ENCODE measurements at regions not wholly inside any gene's neighbourhood (a gene's known extent, or its start where the extent isn't known, plus 50 kb on each side); places are given as distances from the start of the nearest gene placed in this dataset.

GRCh38 chr6:44528370-44528644, 140.8 kb downstream of the CDC5L start:
- no peak overlapping the region for H3K4me3 ChIP-seq (ENCODE audit: low read depth, low read length)
- H3K9me3 ChIP-seq (ENCODE audit: control insufficient read depth in 2 of 2, low read length in 2 of 2), result no peaks in the 10 kb centered on the region
- no peaks in the 10 kb centered on the region for H3K36me3 Mint-ChIP-seq
- H3K27me3 ChIP-seq (ENCODE audit: control insufficient read depth, insufficient read depth, low read length), result no peaks in the 10 kb centered on the region
- ATAC-seq (ENCODE audit: low read depth in 2 of 2) (no peak), DNase-seq (no peak)
- no peak overlapping the region for H3K27ac ChIP-seq (ENCODE audit: insufficient read depth, low read length, poor library complexity, severe bottlenecking)
- peaks cover 0 to 5% (median 0%) of the 10 kb centered on the region in 7 donors for H3K9me3 Mint-ChIP-seq
- H3K36me3 ChIP-seq (ENCODE audit: control insufficient read depth, insufficient read depth, low read length), result no peaks in the 10 kb centered on the region
- H3K4me1 Mint-ChIP-seq, result peaks cover 0 to 13% (median 4%) of the 10 kb centered on the region in 4 donors
- H3K4me3 Mint-ChIP-seq, result no peak overlapping the region
- no peaks in the 10 kb centered on the region for H3K4me1 ChIP-seq (ENCODE audit: control insufficient read depth, insufficient read depth, low read length, poor library complexity, severe bottlenecking)
- peak overlapping the region in 1 of 3 donors; percentile 21 for H3K27ac Mint-ChIP-seq
- peaks cover 7% of the 10 kb centered on the region for H3K27me3 Mint-ChIP-seq

GRCh38 chr6:44528716-44529115, 141.2 kb downstream of the CDC5L start:
- peaks cover 0 to 13% (median 4%) of the 10 kb centered on the region in 4 donors for H3K4me1 Mint-ChIP-seq
- H3K36me3 Mint-ChIP-seq, result no peaks in the 10 kb centered on the region
- no peak overlapping the region for H3K27ac Mint-ChIP-seq
- no peaks in the 10 kb centered on the region for H3K9me3 ChIP-seq (ENCODE audit: control insufficient read depth in 2 of 2, low read length in 2 of 2)
- no peak overlapping the region for H3K4me3 ChIP-seq (ENCODE audit: low read depth, low read length)
- no peak overlapping the region for H3K27ac ChIP-seq (ENCODE audit: insufficient read depth, low read length, poor library complexity, severe bottlenecking)
- H3K9me3 Mint-ChIP-seq, result peaks cover 0 to 5% (median 0%) of the 10 kb centered on the region in 7 donors
- H3K36me3 ChIP-seq (ENCODE audit: control insufficient read depth, insufficient read depth, low read length), result no peaks in the 10 kb centered on the region
- ATAC-seq (ENCODE audit: low read depth in 2 of 2) (no peak), DNase-seq (no peak)
- no peaks in the 10 kb centered on the region for H3K4me1 ChIP-seq (ENCODE audit: control insufficient read depth, insufficient read depth, low read length, poor library complexity, severe bottlenecking)
- H3K27me3 ChIP-seq (ENCODE audit: control insufficient read depth, insufficient read depth, low read length), result no peaks in the 10 kb centered on the region
- H3K4me3 Mint-ChIP-seq, result no peak overlapping the region
- H3K27me3 Mint-ChIP-seq, result peaks cover 6% of the 10 kb centered on the region

- Mint-ChIP-seq H3K4me3 (no peak overlapping the region), H3K27ac (no peak overlapping the region), H3K27me3 (no peaks in the 10 kb centered on the region), H3K4me1 (peaks cover 0 to 13% (median 4%) of the 10 kb centered on the region in 4 donors), H3K9me3 (peaks cover 0 to 5% (median 0%) of the 10 kb centered on the region in 7 donors), H3K36me3 (no peaks in the 10 kb centered on the region)
- ATAC-seq (ENCODE audit: low read depth in 2 of 2) (no peak), DNase-seq (no peak)
- H3K27me3 ChIP-seq (ENCODE audit: control insufficient read depth, insufficient read depth, low read length), result no peaks in the 10 kb centered on the region
- no peak overlapping the region for H3K27ac ChIP-seq (ENCODE audit: insufficient read depth, low read length, poor library complexity, severe bottlenecking)
- H3K9me3 ChIP-seq (ENCODE audit: control insufficient read depth in 2 of 2, low read length in 2 of 2), result no peaks in the 10 kb centered on the region
- no peaks in the 10 kb centered on the region for H3K4me1 ChIP-seq (ENCODE audit: control insufficient read depth, insufficient read depth, low read length, poor library complexity, severe bottlenecking)
- no peaks in the 10 kb centered on the region for H3K36me3 ChIP-seq (ENCODE audit: control insufficient read depth, insufficient read depth, low read length)
- no peak overlapping the region for H3K4me3 ChIP-seq (ENCODE audit: low read depth, low read length)
Observed at GRCh38 chr6:44529146-44529905, 141.8 kb downstream of the CDC5L start.

- no peaks in the 10 kb centered on the region for H3K9me3 ChIP-seq (ENCODE audit: control insufficient read depth in 2 of 2, low read length in 2 of 2)
- DNase-seq (no peak), ATAC-seq (ENCODE audit: low read depth in 2 of 2) (no peak)
- Mint-ChIP-seq H3K27me3 (no peaks in the 10 kb centered on the region), H3K4me1 (peaks cover 0 to 6% (median 4%) of the 10 kb centered on the region in 4 donors), H3K36me3 (no peaks in the 10 kb centered on the region), H3K9me3 (peaks cover 0 to 4% (median 0%) of the 10 kb centered on the region in 7 donors), H3K27ac (no peak overlapping the region), H3K4me3 (no peak overlapping the region)
- no peaks in the 10 kb centered on the region for H3K4me1 ChIP-seq (ENCODE audit: control insufficient read depth, insufficient read depth, low read length, poor library complexity, severe bottlenecking)
- H3K36me3 ChIP-seq (ENCODE audit: control insufficient read depth, insufficient read depth, low read length), result no peaks in the 10 kb centered on the region
- no peak overlapping the region for H3K27ac ChIP-seq (ENCODE audit: insufficient read depth, low read length, poor library complexity, severe bottlenecking)
- H3K27me3 ChIP-seq (ENCODE audit: control insufficient read depth, insufficient read depth, low read length), result no peaks in the 10 kb centered on the region
- H3K4me3 ChIP-seq (ENCODE audit: low read depth, low read length), result no peak overlapping the region
Observed at GRCh38 chr6:44530209-44530909, 142.9 kb downstream of the CDC5L start.

GRCh38 chr6:44530910-44531234, 143.4 kb downstream of the CDC5L start:
- Mint-ChIP-seq H3K4me3 (no peak overlapping the region), H3K27me3 (no peaks in the 10 kb centered on the region), H3K4me1 (peaks cover 0 to 5% (median 3%) of the 10 kb centered on the region in 4 donors), H3K36me3 (no peaks in the 10 kb centered on the region), H3K9me3 (peaks cover 0 to 4% (median 0%) of the 10 kb centered on the region in 7 donors), H3K27ac (no peak overlapping the region)
- Histone ChIP-seq H3K4me3 (ENCODE audit: low read depth, low read length) (no peak overlapping the region), H3K9me3 (ENCODE audit: control insufficient read depth in 2 of 2, low read length in 2 of 2) (no peaks in the 10 kb centered on the region), H3K36me3 (ENCODE audit: control insufficient read depth, insufficient read depth, low read length) (no peaks in the 10 kb centered on the region), H3K4me1 (ENCODE audit: control insufficient read depth, insufficient read depth, low read length, poor library complexity, severe bottlenecking) (no peaks in the 10 kb centered on the region), H3K27me3 (ENCODE audit: control insufficient read depth, insufficient read depth, low read length) (no peaks in the 10 kb centered on the region), H3K27ac (ENCODE audit: insufficient read depth, low read length, poor library complexity, severe bottlenecking) (no peak overlapping the region)
- ATAC-seq (ENCODE audit: low read depth in 2 of 2) (no peak), DNase-seq (no peak)

- no peaks in the 10 kb centered on the region for H3K27me3 Mint-ChIP-seq
- no peak overlapping the region for H3K4me3 ChIP-seq (ENCODE audit: low read depth, low read length)
- no peaks in the 10 kb centered on the region for H3K36me3 ChIP-seq (ENCODE audit: control insufficient read depth, insufficient read depth, low read length)
- no peak overlapping the region for H3K27ac ChIP-seq (ENCODE audit: insufficient read depth, low read length, poor library complexity, severe bottlenecking)
- H3K4me1 ChIP-seq (ENCODE audit: control insufficient read depth, insufficient read depth, low read length, poor library complexity, severe bottlenecking), result no peaks in the 10 kb centered on the region
- no peak for DNase-seq
- H3K27me3 ChIP-seq (ENCODE audit: control insufficient read depth, insufficient read depth, low read length), result no peaks in the 10 kb centered on the region
- H3K36me3 Mint-ChIP-seq, result no peaks in the 10 kb centered on the region
- H3K4me1 Mint-ChIP-seq, result peaks cover 0 to 5% (median 3%) of the 10 kb centered on the region in 4 donors
- H3K9me3 ChIP-seq (ENCODE audit: control insufficient read depth in 2 of 2, low read length in 2 of 2), result no peaks in the 10 kb centered on the region
- H3K4me3 Mint-ChIP-seq, result no peak overlapping the region
- H3K27ac Mint-ChIP-seq, result no peak overlapping the region
- no peak for ATAC-seq (ENCODE audit: low read depth in 2 of 2)
- peaks cover 0 to 2% (median 0%) of the 10 kb centered on the region in 7 donors for H3K9me3 Mint-ChIP-seq
Observed at GRCh38 chr6:44531442-44532015, 144.0 kb downstream of the CDC5L start.

- Histone ChIP-seq H3K27ac (ENCODE audit: insufficient read depth, low read length, poor library complexity, severe bottlenecking) (no peak overlapping the region), H3K9me3 (ENCODE audit: control insufficient read depth in 2 of 2, low read length in 2 of 2) (no peaks in the 10 kb centered on the region), H3K27me3 (ENCODE audit: control insufficient read depth, insufficient read depth, low read length) (no peaks in the 10 kb centered on the region), H3K4me1 (ENCODE audit: control insufficient read depth, insufficient read depth, low read length, poor library complexity, severe bottlenecking) (no peaks in the 10 kb centered on the region), H3K36me3 (ENCODE audit: control insufficient read depth, insufficient read depth, low read length) (no peaks in the 10 kb centered on the region), H3K4me3 (ENCODE audit: low read depth, low read length) (no peak overlapping the region)
- no peak for ATAC-seq (ENCODE audit: low read depth in 2 of 2)
- no peak overlapping the region for H3K4me3 Mint-ChIP-seq
- H3K27ac Mint-ChIP-seq, result peak overlapping the region in 1 of 3 donors; percentile 61
- peaks cover 2% of the 10 kb centered on the region for H3K27me3 Mint-ChIP-seq
- H3K9me3 Mint-ChIP-seq, result peaks cover 0 to 2% (median 0%) of the 10 kb centered on the region in 7 donors
- no peaks in the 10 kb centered on the region for H3K4me1 Mint-ChIP-seq
- no peaks in the 10 kb centered on the region for H3K36me3 Mint-ChIP-seq
- DNase-seq, result no peak
Observed at GRCh38 chr6:44533421-44533820, 145.9 kb downstream of the CDC5L start.

All from CD4-positive, CD25-positive, alpha-beta regulatory T cell (primary cell).